Vagina (tissue), 2 donors: ENCODE measurements at regions not wholly inside any gene's neighbourhood (a gene's known extent, or its start where the extent isn't known, plus 50 kb on each side); places are given as distances from the start of the nearest gene placed in this dataset.

Experiments used
- DNase-seq, 2 donors: peaks; one replicate each; pipeline ENCODE4 v3.0.0-alpha.2; 2017; ENCODE audit errors: extremely low spot score in 2 of 2
- H3K27ac ChIP-seq: fragments of 200-600 bp; sonication (generic); one replicate; pipeline ENCODE4 v1.5.1; 2019
- H3K27me3 ChIP-seq: fragments of 200-600 bp; sonication (generic); one replicate; pipeline ENCODE4 v1.5.1; 2019
- H3K36me3 ChIP-seq, 2 donors: fragments of 200-600 bp; sonication (generic); one replicate each; pipeline ENCODE4 v1.5.1; 2017 to 2019
- H3K4me1 ChIP-seq: fragments of 200-600 bp; sonication (generic); one replicate; pipeline ENCODE4 v1.5.1; 2019
- H3K4me3 ChIP-seq, 2 donors: fragments of 200-600 bp; sonication (generic); 1 replicate in 1 of 2; 2 replicates in 1 of 2; pipeline ENCODE4 v1.5.1; 2016 to 2019
- H3K9me3 ChIP-seq: fragments of 200-600 bp; sonication (generic); one replicate; pipeline ENCODE4 v1.5.1; 2019
- POLR2A ChIP-seq, 2 donors: fragments of 450-650 bp; IDR thresholded peaks; one replicate each; pipeline ENCODE4 v1.6.1; 2017; ENCODE audit warnings: antibody characterized with exemption in 2 of 2, mild to moderate bottlenecking in 2 of 2, moderate library complexity in 2 of 2
- POLR2AphosphoS5 ChIP-seq, 2 donors: sonication (generic); formaldehyde crosslinking; IDR thresholded peaks; one replicate each; pipeline ENCODE4 v1.9.0; 2017; ENCODE audit warnings: antibody characterized with exemption in 2 of 2, mild to moderate bottlenecking in 2 of 2, low read depth in 1 of 2; ENCODE audit not compliant: insufficient read depth in 1 of 2
- intact Hi-C: fragments of 100-400 bp; cut with DNase I; formaldehyde crosslinking; loops from one replicate; pipeline ENCODE4 v1.15.1; 2023
- TF ChIP-seq, protein P1 (sequence below), 3 experiments: fragments of 450-650 bp in 2 of 3; fragments of 200-600 bp in 1 of 3; sonication (generic) in 1 of 3; IDR thresholded peaks; one replicate each; pipeline ENCODE4 v1.5.1; 2017 to 2019; ENCODE audit warnings: antibody characterized with exemption in 3 of 3, mild to moderate bottlenecking in 2 of 3, moderate library complexity in 2 of 3

DNA sequence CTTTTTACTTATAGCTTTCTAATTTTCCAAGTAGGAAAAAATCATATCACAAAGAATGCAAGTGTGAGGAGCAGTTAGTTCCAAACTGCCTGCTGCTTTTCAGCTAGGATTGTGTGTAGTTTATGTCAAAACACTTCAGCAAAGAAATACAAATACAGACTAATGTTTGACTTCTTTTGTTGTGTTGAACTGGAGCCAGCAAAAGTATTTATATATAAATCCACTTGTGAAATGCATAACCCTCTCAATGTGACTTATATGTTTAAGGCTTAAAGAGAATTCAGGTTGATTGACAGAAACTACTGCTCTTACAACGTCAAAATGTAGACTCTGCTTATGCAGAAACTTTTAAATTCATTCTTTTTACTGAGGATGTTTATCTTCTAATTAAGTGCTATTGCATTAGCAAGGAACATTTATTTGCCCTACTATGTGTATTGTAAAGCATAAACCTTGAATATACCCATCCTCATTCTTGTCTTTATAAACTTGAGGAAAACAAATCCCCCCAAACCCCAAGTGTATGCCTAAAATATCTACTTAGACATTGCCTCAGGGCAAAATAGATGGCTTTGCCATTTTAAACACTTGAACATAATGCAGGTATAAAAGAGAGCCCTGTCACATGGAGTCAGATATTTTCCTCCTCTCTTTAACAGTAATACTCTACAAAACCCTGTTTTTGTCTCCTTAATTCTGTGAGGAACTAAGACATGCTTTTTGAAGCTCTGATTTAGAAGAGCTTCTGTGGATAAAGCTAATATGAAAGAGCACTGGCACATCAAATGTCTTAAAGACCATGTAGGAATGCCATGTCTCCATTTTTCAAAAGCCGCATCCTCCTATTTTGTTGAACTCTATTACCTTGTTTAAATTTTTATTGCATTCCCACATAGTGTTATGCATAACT, 302.8 kb upstream of the TBC1D5 start:
- H3K27ac ChIP-seq: no peak overlapping the region
- no peaks in the 10 kb centered on the region for H3K9me3 ChIP-seq
- no peaks in the 10 kb centered on the region for H3K27me3 ChIP-seq
- H3K4me1 ChIP-seq: no peaks in the 10 kb centered on the region
- TF ChIP-seq, protein P1, sequence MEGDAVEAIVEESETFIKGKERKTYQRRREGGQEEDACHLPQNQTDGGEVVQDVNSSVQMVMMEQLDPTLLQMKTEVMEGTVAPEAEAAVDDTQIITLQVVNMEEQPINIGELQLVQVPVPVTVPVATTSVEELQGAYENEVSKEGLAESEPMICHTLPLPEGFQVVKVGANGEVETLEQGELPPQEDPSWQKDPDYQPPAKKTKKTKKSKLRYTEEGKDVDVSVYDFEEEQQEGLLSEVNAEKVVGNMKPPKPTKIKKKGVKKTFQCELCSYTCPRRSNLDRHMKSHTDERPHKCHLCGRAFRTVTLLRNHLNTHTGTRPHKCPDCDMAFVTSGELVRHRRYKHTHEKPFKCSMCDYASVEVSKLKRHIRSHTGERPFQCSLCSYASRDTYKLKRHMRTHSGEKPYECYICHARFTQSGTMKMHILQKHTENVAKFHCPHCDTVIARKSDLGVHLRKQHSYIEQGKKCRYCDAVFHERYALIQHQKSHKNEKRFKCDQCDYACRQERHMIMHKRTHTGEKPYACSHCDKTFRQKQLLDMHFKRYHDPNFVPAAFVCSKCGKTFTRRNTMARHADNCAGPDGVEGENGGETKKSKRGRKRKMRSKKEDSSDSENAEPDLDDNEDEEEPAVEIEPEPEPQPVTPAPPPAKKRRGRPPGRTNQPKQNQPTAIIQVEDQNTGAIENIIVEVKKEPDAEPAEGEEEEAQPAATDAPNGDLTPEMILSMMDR (IDR thresholded peaks at IDR 0.05): no peak
- DNase-seq: no peak
- H3K4me3 ChIP-seq: no peak overlapping the region
- H3K36me3 ChIP-seq: no peaks in the 10 kb centered on the region
- intact Hi-C loops: no loop called here

DNA sequence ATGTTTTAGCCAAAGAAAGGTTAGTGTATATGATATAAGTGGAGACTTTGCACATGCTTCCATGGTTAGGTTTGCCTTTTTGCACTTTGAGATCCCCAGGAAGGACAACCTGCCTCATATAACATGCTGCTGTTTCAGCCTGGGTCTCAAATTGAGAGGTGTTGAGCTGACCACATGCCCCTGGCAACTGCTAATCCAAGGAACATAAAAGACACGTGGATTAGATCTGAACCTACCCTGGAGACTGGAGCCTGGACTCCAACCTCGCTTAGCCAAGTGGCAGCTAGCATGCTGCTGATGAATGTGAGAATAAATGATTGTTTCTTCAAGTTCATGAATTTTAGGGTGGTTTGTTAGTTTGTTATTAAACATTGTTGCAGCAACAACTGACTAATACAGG, 301.8 kb upstream of the TBC1D5 start:
- DNase-seq: no peak
- TF ChIP-seq POLR2A (IDR thresholded peaks at IDR 0.05): no peak
- TF ChIP-seq, protein P1 (IDR thresholded peaks at IDR 0.05): no peak
- TF ChIP-seq POLR2AphosphoS5 (IDR thresholded peaks at IDR 0.05; ENCODE audit: insufficient read depth in 1 of 2, low read depth in 1 of 2): no peak
- intact Hi-C loops: no loop called here

DNA sequence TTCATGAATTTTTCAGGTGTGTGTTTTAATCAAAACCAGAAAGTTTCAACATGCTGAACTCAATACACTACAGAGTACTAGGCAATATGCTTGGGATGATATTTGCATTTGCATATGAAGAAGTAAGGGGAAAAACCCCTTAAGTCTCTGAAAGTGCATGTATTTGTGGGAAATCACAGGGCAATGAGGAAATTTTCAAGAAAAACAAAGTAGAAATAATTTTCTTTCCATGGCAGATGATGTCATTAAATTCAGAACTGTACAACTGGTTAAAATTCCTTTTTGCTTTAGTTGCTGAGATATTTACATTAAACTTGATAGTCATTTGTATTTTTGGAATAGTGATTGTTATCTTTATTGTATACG, 294.0 kb upstream of the TBC1D5 start:
- Histone ChIP-seq H3K27me3 (no peaks in the 10 kb centered on the region), H3K9me3 (no peaks in the 10 kb centered on the region), H3K36me3 (no peaks in the 10 kb centered on the region), H3K27ac (no peak overlapping the region), H3K4me1 (no peaks in the 10 kb centered on the region), H3K4me3 (no peak overlapping the region)
- no peak for DNase-seq
- TF ChIP-seq POLR2AphosphoS5 (IDR thresholded peaks at IDR 0.05; ENCODE audit: insufficient read depth in 1 of 2, low read depth in 1 of 2): no peak
- TF ChIP-seq, protein P1 (IDR thresholded peaks at IDR 0.05): no peak
- intact Hi-C loops: no loop called here

More for the DNA sequence above, 301.8 kb upstream of the TBC1D5 start:
- Histone ChIP-seq H3K36me3 (no peaks in the 10 kb centered on the region), H3K27me3 (no peaks in the 10 kb centered on the region), H3K9me3 (no peaks in the 10 kb centered on the region), H3K27ac (no peak overlapping the region), H3K4me1 (no peaks in the 10 kb centered on the region), H3K4me3 (no peak overlapping the region)

DNA sequence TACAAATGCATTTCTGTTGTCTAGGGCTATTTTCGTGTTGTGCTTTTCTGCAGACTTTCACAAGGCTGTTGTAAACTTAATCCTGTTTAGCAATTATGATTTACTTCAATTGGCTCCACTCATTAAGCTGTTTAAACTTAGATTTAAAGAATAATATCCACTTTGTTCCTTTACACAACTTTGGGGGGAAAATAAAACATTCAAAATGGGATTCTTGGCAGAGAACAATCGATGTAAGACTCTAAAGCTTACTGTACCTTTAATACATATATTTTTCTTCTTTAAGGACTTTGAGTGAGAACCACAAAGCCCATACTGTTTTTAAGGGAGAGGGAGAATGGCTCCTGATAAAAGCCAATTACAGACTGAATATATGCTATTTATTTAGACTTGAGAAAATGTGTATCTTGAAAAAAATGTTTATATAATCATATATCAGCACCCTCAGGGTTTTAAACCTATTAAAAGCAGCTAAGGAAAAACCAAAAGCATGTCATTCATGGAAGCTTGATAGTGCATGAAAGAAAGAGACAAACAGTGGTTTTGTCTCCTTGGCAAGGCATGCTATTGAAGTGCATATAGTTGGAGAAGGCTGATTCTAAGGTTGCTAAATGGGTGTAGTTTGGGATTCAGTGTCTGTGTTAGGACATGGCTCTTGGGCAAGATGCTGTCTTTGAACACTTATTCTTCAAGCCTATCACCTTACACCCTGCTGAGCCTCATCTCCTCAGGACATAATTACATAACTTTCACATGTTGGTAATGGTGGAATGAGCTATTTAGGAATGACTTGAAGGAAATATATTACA, 293.4 kb upstream of the TBC1D5 start:
- intact Hi-C loops: no loop called here

More for the DNA sequence above, 293.4 kb upstream of the TBC1D5 start:
- Histone ChIP-seq H3K9me3 (no peaks in the 10 kb centered on the region), H3K36me3 (no peaks in the 10 kb centered on the region), H3K4me1 (no peaks in the 10 kb centered on the region), H3K4me3 (no peak overlapping the region), H3K27ac (no peak overlapping the region), H3K27me3 (no peaks in the 10 kb centered on the region)
- TF ChIP-seq, protein P1 (IDR thresholded peaks at IDR 0.05): no peak
- TF ChIP-seq POLR2A (IDR thresholded peaks at IDR 0.05): no peak
- DNase-seq: no peak
